Peyer's patch (tissue), 4 donors: ENCODE measurements at regions not wholly inside any gene's neighbourhood (a gene's known extent, or its start where the extent isn't known, plus 50 kb on each side); places are given as distances from the start of the nearest gene placed in this dataset.

ENCODE experiments used
- DNase-seq, 3 donors: peaks; one replicate each; pipeline ENCODE4 v3.0.0-alpha.2; 2017 to 2019
- H3K27ac ChIP-seq, 4 donors: fragments of 200-600 bp; sonication (generic); one replicate each; pipeline ENCODE4 v1.5.1; 2016 to 2019
- H3K27me3 ChIP-seq, 2 donors: fragments of 200-600 bp; sonication (generic); one replicate each; pipeline ENCODE4 v1.5.1; 2019
- H3K36me3 ChIP-seq, 3 donors: fragments of 200-600 bp; sonication (generic); one replicate each; pipeline ENCODE4 v1.5.1; 2016 to 2019
- H3K4me1 ChIP-seq, 4 donors: fragments of 200-600 bp; sonication (generic); one replicate each; pipeline ENCODE4 v1.5.1; 2016 to 2019
- H3K4me3 ChIP-seq, 4 donors: fragments of 200-600 bp; sonication (generic); 1 replicate in 3 of 4; 2 replicates in 1 of 4; pipeline ENCODE4 v1.5.1; 2016 to 2019; ENCODE audit warnings: mild to moderate bottlenecking in 1 of 4
- H3K9me3 ChIP-seq, 4 donors: fragments of 200-600 bp; sonication (generic); one replicate each; pipeline ENCODE4 v1.5.1; 2016 to 2019; ENCODE audit warnings: mild to moderate bottlenecking in 1 of 4
- CTCF ChIP-seq, 6 experiments: fragments of 450-650 bp in 4 of 6; fragments of 200-600 bp in 2 of 6; sonication (generic) in 1 of 6; IDR thresholded peaks; one replicate each; pipeline ENCODE4 v1.5.1; 2017 to 2019; ENCODE audit warnings: antibody characterized with exemption in 6 of 6, mild to moderate bottlenecking in 3 of 6, moderate library complexity in 1 of 6
- POLR2A ChIP-seq, 2 donors: fragments of 450-650 bp; IDR thresholded peaks; one replicate each; pipeline ENCODE4 v1.5.1; 2017; ENCODE audit warnings: antibody characterized with exemption in 2 of 2, mild to moderate bottlenecking in 2 of 2, moderate library complexity in 2 of 2

GRCh38 chr10:117865945-117866344 lies 180.8 kb downstream of the RAB11FIP2 start:
- TF ChIP-seq POLR2A (IDR thresholded peaks at IDR 0.05) (no peak), CTCF (IDR thresholded peaks at IDR 0.05) (no peak)
- Histone ChIP-seq H3K4me1 (no peaks in the 10 kb centered on the region), H3K9me3 (no peaks in the 10 kb centered on the region), H3K36me3 (no peaks in the 10 kb centered on the region), H3K27ac (no peak overlapping the region), H3K4me3 (no peak overlapping the region), H3K27me3 (no peaks in the 10 kb centered on the region)
- no peak for DNase-seq

DNA sequence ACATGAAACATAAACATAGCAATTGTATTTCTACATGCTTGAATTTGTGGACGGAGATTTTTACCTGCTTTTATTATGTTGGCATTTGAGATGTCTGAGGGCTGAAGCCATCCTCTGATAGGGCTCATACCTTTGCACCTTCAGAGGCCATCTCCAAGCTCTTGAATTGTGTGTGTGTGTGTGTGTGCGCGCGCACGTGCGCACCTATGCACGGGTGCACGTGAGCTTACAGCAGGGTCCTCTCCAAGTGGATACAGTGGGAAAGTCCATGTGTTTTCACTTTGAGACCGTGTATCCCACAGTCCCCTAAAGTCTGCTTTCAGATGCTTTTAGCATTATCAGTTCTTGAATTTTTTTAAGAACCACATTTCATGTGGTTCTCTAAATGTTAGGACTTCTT lies 178.6 kb downstream of the RAB11FIP2 start:
- Histone ChIP-seq H3K27me3 (no peaks in the 10 kb centered on the region), H3K27ac (no peak overlapping the region), H3K36me3 (no peaks in the 10 kb centered on the region), H3K4me3 (no peak overlapping the region), H3K4me1 (no peaks in the 10 kb centered on the region), H3K9me3 (no peaks in the 10 kb centered on the region)
- no peak for DNase-seq
- TF ChIP-seq CTCF (IDR thresholded peaks at IDR 0.05) (no peak), POLR2A (IDR thresholded peaks at IDR 0.05) (no peak)

- Histone ChIP-seq H3K4me1 (no peaks in the 10 kb centered on the region), H3K36me3 (no peaks in the 10 kb centered on the region), H3K9me3 (no peaks in the 10 kb centered on the region), H3K4me3 (no peak overlapping the region), H3K27me3 (no peaks in the 10 kb centered on the region), H3K27ac (no peak overlapping the region)
- DNase-seq: no peak
- TF ChIP-seq CTCF (IDR thresholded peaks at IDR 0.05) (no peak), POLR2A (IDR thresholded peaks at IDR 0.05) (no peak)
These were observed 170.9 kb downstream of the RAB11FIP2 start for GRCh38 chr10:117875793-117876192.

DNA sequence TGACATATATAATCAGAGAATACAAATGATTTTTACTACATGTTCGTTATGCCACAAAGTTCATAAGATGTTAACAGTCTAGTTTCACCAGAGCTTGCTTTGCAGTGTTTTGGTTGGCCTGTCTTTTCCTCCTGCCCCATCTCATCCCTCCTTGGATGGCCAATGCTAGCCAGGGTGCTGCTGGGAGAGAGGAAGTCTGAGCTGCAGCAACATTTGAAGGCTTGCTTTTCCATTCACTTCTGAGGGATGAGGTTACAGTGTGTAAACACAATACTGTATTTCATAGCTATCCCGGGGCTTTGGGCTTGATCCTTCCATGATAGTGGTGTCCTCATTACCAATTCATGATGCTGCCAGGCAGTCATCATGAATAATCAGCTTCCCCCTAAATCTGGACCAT lies 170.5 kb downstream of the RAB11FIP2 start:
- H3K4me3 ChIP-seq: no peak overlapping the region
- no peak for DNase-seq

DNA sequence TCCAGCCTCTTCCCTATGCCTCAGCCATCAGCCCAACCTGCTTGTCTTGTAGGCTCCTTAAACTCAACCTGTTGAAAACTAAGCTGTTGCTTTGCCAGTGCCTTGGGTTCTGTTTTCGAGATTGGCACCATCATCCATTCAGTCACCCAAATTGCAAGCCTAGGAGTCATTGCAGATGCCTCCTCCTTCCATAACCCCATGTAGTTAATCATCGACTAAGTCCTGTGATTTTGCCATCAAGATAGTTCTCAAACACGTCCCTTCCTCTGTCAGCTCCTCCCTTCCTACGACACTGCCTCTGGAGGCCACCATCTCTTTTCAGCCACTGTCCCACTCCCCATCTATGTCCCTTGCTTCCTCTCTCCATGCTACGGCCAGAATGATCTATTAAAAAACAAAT lies 168.1 kb downstream of the RAB11FIP2 start:
- H3K36me3 ChIP-seq: no peaks in the 10 kb centered on the region
- no peak overlapping the region for H3K4me3 ChIP-seq
- TF ChIP-seq CTCF (IDR thresholded peaks at IDR 0.05): no peak
- TF ChIP-seq POLR2A (IDR thresholded peaks at IDR 0.05): no peak
- no peak overlapping the region for H3K27ac ChIP-seq
- H3K27me3 ChIP-seq: no peaks in the 10 kb centered on the region
- no peaks in the 10 kb centered on the region for H3K9me3 ChIP-seq
- no peak for DNase-seq
- H3K4me1 ChIP-seq: no peaks in the 10 kb centered on the region

More for the DNA sequence above, 170.5 kb downstream of the RAB11FIP2 start:
- TF ChIP-seq POLR2A (IDR thresholded peaks at IDR 0.05) (no peak), CTCF (IDR thresholded peaks at IDR 0.05) (no peak)
- Histone ChIP-seq H3K4me1 (no peaks in the 10 kb centered on the region), H3K9me3 (no peaks in the 10 kb centered on the region), H3K27me3 (no peaks in the 10 kb centered on the region), H3K27ac (no peak overlapping the region), H3K36me3 (no peaks in the 10 kb centered on the region)

DNA sequence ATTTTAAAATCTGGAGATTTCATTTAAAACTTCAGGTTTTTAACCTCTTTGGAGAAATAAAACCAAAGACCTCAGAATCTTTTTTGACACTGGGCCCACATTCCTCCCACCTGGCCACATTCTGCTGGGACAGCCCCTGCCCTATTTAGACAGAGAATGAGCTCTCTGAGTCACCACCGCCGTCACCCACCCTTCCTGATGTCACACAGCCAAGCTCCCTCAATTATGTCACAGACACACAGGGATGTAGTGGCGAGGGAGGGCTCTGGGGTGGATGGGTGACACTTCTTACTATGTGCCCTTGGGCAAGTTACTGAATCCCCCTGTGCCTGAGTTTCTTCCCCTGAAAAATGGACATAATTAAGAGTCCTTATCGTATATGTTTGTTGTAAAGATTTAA lies 162.6 kb downstream of the RAB11FIP2 start:
- Histone ChIP-seq H3K27me3 (no peaks in the 10 kb centered on the region), H3K9me3 (no peaks in the 10 kb centered on the region), H3K27ac (no peak overlapping the region), H3K4me1 (no peaks in the 10 kb centered on the region), H3K36me3 (no peaks in the 10 kb centered on the region), H3K4me3 (no peak overlapping the region)
- TF ChIP-seq CTCF (IDR thresholded peaks at IDR 0.05) (no peak), POLR2A (IDR thresholded peaks at IDR 0.05) (no peak)
- no peak for DNase-seq
